HG03159 (cell line): ENCODE measurements at regions not wholly inside any gene's neighbourhood (a gene's known extent, or its start where the extent isn't known, plus 50 kb on each side); places are given as distances from the start of the nearest gene placed in this dataset.
"Not testable (repeated sequence)": the region's sequence is repeated elsewhere in the genome, so short reads cannot be mapped to it uniquely, and the experiment has no call there.

Experiments used
- ATAC-seq: cut with Tn5 transposase; IDR thresholded peaks from one replicate; pipeline ENCODE4 v1.9.1; 2021; ENCODE audit warnings: mild to moderate bottlenecking, moderate library complexity; ENCODE audit not compliant: unreplicated experiment

- ATAC-seq: not testable (repeated sequence)
These were observed 1668.6 kb downstream of the RPIA start for GRCh38 chr2:90359887-90360730.

GRCh38 chr2:90360731-90361035, 1669.2 kb downstream of the RPIA start:
- not testable (repeated sequence) for ATAC-seq
